ENCODE measurements at regions not wholly inside any gene's neighbourhood (a gene's known extent, or its start where the extent isn't known, plus 50 kb on each side); places are given as distances from the start of the nearest gene placed in this dataset.

DNA sequence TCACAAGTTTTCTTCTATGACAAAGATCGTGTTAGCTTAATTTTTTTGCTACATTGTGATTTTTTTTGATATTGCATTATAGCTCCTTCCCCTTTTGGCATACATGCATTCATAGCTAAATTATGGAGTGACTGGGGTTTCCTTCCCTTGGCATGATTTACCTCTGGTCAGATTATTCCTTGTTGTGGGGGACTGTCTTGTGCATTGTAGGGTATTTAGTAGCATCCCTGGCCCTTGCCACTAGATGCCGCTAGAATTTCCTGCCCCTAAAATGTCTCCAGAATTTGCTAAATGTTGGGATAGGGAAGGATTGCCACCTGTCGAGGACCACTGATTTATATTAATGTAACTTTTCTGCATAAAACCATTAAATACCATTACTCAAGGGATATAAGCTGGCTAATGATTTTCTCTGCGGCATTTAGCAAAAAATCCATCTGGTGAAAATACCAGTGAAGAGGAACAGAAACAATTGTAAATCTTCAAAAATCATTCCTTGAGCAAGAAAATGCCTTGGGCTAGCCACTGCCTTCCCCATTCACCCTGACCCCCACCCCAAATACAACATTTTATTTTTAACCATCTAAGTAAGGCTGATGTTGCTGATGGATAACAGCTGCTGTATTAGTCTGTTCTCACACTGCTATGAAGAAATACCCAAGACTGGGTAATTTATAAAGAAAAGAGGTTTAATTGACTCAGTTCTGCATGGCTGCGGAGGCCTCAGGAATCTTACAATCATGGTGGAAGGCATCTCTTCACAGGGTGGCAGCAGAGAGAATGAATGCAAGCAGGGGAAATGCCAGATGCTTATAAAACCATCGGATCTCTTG is 195.2 kb downstream of the MAP2K6 start:
- Histone ChIP-seq H3K4me1 (peaks cover 6 to 17% of the 10 kb centered on the region in 2 donors), H3K36me3 (no peaks in the 10 kb centered on the region), H3K27ac (peak overlapping the region in 1 of 2 donors; percentile 45), H3K27me3 (no peaks in the 10 kb centered on the region), H3K4me3 (no peak overlapping the region), H3K9me3 (no peaks in the 10 kb centered on the region)
- intact Hi-C loops (cut with DNase I), result no loop called here
- peak; percentile 69 for ATAC-seq
- DNase-seq, result no peak
- TF ChIP-seq, protein P1, sequence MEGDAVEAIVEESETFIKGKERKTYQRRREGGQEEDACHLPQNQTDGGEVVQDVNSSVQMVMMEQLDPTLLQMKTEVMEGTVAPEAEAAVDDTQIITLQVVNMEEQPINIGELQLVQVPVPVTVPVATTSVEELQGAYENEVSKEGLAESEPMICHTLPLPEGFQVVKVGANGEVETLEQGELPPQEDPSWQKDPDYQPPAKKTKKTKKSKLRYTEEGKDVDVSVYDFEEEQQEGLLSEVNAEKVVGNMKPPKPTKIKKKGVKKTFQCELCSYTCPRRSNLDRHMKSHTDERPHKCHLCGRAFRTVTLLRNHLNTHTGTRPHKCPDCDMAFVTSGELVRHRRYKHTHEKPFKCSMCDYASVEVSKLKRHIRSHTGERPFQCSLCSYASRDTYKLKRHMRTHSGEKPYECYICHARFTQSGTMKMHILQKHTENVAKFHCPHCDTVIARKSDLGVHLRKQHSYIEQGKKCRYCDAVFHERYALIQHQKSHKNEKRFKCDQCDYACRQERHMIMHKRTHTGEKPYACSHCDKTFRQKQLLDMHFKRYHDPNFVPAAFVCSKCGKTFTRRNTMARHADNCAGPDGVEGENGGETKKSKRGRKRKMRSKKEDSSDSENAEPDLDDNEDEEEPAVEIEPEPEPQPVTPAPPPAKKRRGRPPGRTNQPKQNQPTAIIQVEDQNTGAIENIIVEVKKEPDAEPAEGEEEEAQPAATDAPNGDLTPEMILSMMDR (IDR thresholded peaks at IDR 0.05), result peak in 1 of 2 donors; percentile 45

DNA sequence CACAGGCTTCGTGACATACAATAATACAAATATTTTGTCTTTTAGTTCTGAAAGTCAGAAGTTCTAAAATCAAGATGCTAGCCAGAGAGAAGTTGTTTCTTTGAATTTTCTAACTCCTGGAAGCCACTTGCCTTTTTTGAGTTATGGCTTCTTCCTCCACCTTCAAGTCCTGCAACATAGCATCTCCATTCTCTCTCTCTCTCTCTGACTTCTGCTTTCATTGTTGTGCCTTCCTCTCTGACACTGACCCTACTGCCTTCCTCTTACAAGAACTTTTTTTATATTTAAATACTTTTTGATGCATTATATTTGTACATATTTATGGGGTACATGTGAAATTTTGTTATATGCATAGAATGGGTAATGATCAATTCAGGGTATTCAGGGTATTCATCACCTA is 205.9 kb downstream of the MAP2K6 start:
- H3K4me1 ChIP-seq, result no peaks in the 10 kb centered on the region
- H3K4me3 ChIP-seq, result no peak overlapping the region
- TF ChIP-seq, protein P1 (IDR thresholded peaks at IDR 0.05), result no peak
- H3K9me3 ChIP-seq, result peaks cover 0 to 2% of the 10 kb centered on the region in 2 donors
- H3K36me3 ChIP-seq, result no peaks in the 10 kb centered on the region
- H3K27ac ChIP-seq, result no peak overlapping the region
- no peaks in the 10 kb centered on the region for H3K27me3 ChIP-seq
- intact Hi-C loops (cut with DNase I), result no loop called here
- ATAC-seq (no peak), DNase-seq (no peak)

DNA sequence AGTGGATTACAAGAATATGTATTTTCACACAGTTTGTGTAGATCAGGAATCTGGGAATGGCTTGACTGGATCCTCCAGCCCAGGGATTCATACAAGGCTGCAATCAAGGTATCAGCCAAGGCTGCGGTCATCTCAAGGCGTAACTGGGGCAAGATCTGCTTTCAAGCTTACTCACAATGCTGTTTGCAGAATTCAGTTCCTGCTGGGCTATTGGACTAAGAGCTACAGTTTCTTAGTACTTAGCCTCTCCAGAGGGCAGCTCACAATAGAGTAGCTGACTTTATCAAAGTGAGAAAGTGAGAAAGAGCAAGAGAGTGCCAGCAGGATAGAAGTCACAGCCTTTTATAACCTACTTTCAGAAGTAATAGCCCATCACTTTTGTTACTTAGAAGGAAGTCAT is 211.0 kb downstream of the MAP2K6 start:
- H3K4me3 ChIP-seq, result no peak overlapping the region
- no peaks in the 10 kb centered on the region for H3K4me1 ChIP-seq
- no peaks in the 10 kb centered on the region for H3K27me3 ChIP-seq
- intact Hi-C loops (cut with DNase I), result no loop called here
- H3K36me3 ChIP-seq, result no peaks in the 10 kb centered on the region
- ATAC-seq, result no peak
- H3K9me3 ChIP-seq, result no peaks in the 10 kb centered on the region
- no peak overlapping the region for H3K27ac ChIP-seq
- DNase-seq, result no peak
- TF ChIP-seq, protein P1 (IDR thresholded peaks at IDR 0.05), result no peak

DNA sequence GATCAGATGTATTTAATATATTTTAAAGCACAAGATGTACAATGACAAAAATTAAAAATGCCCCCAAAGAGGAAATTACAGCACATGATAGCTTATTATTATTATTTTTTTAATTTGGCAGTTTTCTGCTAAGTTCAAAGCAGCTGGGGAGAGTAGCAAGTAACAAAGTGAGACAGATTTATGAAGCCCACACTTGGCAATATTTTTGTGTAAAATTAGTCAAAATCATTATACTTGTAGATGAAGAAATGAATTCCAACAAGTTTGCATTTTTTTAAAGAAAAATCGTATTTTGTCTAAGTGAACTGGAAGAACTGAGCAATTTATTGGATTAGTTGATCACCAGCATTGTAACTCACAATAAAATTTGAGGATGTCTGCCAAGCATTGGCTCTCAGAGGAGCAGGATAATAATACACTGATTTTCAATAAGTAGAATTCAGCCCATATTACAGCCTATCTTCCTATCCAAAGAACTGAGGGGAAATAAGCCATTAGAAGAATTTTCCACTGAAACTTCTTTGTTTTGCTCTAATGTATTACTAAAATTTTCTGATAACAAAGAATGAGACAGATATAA is 215.6 kb downstream of the MAP2K6 start:
- TF ChIP-seq, protein P1 (IDR thresholded peaks at IDR 0.05), result no peak

DNA sequence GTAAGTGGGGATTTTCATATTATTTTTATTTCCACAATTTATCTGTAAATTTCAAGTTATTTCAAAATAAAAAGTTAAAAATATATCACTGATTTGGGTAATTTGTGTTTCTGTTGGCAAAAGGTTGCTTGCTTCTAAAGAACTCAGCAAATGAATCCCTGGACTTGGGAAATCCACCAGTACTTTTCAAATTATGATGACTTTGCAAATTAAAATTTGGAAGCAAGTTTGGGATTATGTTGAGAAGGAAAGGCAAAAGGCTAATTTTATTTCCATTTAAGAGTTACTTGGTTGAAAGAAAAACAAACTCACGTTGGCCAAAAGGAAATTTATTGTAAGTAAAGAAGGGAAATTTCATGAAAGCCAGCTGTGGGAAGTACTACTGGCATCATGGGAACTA is 220.3 kb downstream of the MAP2K6 start:
- ATAC-seq, result no peak

More for the DNA sequence above, 215.6 kb downstream of the MAP2K6 start:
- H3K27ac ChIP-seq, result no peak overlapping the region
- ATAC-seq (no peak), DNase-seq (no peak)
- H3K4me3 ChIP-seq, result no peak overlapping the region
- intact Hi-C loops (cut with DNase I), result no loop called here
- no peaks in the 10 kb centered on the region for H3K27me3 ChIP-seq
- peaks cover 0 to 5% of the 10 kb centered on the region in 2 donors for H3K9me3 ChIP-seq
- H3K4me1 ChIP-seq, result no peaks in the 10 kb centered on the region
- no peaks in the 10 kb centered on the region for H3K36me3 ChIP-seq

More for the DNA sequence above, 220.3 kb downstream of the MAP2K6 start:
- TF ChIP-seq, protein P1 (IDR thresholded peaks at IDR 0.05), result no peak
- Histone ChIP-seq H3K27ac (no peak overlapping the region), H3K4me3 (no peak overlapping the region), H3K27me3 (no peaks in the 10 kb centered on the region), H3K36me3 (no peaks in the 10 kb centered on the region), H3K4me1 (no peaks in the 10 kb centered on the region), H3K9me3 (peaks cover 0 to 5% of the 10 kb centered on the region in 2 donors)
- DNase-seq, result no peak
- intact Hi-C loops (cut with DNase I), result no loop called here
